ENCODE measurements at regions not wholly inside any gene's neighbourhood (a gene's known extent, or its start where the extent isn't known, plus 50 kb on each side); places are given as distances from the start of the nearest gene placed in this dataset.
A peak's percentile ranks its signal among the peaks of the same experiment; 100 is the strongest.

GRCh38 chr7:20267482-20267881 is 50.3 kb upstream of the MACC1 start:
- DNase-seq, result peak in 1 of 2 donors; percentile 18

GRCh38 chr7:20268824-20269223 is 51.6 kb upstream of the MACC1 start:
- no peak for DNase-seq

GRCh38 chr7:20269726-20270125 is 52.5 kb upstream of the MACC1 start:
- no peak for DNase-seq

- DNase-seq, result no peak
Measured at GRCh38 chr7:20270371-20270770, 53.2 kb upstream of the MACC1 start.

GRCh38 chr7:20270867-20271266 is 53.7 kb upstream of the MACC1 start:
- no peak for DNase-seq

- DNase-seq, result no peak
Measured at GRCh38 chr7:20275637-20276036, 55.1 kb upstream of the ITGB8 start.

- no peak for DNase-seq
Measured at GRCh38 chr7:20276705-20277472, 53.8 kb upstream of the ITGB8 start.

GRCh38 chr7:20279979-20280378 is 50.7 kb upstream of the ITGB8 start:
- no peak for DNase-seq

- DNase-seq, result no peak
Measured at GRCh38 chr7:20280475-20281351, 50.0 kb upstream of the ITGB8 start.

Data from CD4-positive, alpha-beta T cell treated with Interleukin-4 for 1 hour (primary cell).